GM20000 (cell line): ENCODE measurements at regions not wholly inside any gene's neighbourhood (a gene's known extent, or its start where the extent isn't known, plus 50 kb on each side); places are given as distances from the start of the nearest gene placed in this dataset.

Experiments
- DNase-seq: peaks from one replicate; pipeline ENCODE4 v3.0.0; 2012; ENCODE audit warnings: low spot score
- TF ChIP-seq, protein P1 (sequence below): IDR thresholded peaks from 2 replicates; pipeline ENCODE4 v1.5.1; 2012; ENCODE audit warnings: mild to moderate bottlenecking, control low read depth; ENCODE audit errors: extremely low read depth, missing control alignments

DNA sequence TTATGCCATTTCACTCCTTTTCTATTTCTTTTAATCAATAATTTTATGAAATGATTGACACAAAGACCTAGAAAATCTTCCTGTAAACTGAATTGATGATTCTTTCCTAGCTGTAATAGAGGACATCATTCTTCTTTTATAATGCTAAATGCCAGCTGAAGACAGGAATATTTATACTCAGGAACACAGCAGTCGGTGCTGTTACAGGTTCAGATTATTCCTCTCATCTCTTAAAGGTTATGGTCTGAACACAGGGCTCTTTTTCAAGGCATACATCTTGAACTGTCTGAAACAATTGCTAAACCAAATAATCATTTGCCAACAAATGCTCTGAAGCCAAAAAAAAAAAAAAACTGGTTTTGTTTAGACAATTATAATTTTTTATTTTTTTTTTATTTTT is 305.0 kb upstream of the MMADHC start:
- TF ChIP-seq, protein P1, sequence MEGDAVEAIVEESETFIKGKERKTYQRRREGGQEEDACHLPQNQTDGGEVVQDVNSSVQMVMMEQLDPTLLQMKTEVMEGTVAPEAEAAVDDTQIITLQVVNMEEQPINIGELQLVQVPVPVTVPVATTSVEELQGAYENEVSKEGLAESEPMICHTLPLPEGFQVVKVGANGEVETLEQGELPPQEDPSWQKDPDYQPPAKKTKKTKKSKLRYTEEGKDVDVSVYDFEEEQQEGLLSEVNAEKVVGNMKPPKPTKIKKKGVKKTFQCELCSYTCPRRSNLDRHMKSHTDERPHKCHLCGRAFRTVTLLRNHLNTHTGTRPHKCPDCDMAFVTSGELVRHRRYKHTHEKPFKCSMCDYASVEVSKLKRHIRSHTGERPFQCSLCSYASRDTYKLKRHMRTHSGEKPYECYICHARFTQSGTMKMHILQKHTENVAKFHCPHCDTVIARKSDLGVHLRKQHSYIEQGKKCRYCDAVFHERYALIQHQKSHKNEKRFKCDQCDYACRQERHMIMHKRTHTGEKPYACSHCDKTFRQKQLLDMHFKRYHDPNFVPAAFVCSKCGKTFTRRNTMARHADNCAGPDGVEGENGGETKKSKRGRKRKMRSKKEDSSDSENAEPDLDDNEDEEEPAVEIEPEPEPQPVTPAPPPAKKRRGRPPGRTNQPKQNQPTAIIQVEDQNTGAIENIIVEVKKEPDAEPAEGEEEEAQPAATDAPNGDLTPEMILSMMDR: no peak
- DNase-seq: no peak

DNA sequence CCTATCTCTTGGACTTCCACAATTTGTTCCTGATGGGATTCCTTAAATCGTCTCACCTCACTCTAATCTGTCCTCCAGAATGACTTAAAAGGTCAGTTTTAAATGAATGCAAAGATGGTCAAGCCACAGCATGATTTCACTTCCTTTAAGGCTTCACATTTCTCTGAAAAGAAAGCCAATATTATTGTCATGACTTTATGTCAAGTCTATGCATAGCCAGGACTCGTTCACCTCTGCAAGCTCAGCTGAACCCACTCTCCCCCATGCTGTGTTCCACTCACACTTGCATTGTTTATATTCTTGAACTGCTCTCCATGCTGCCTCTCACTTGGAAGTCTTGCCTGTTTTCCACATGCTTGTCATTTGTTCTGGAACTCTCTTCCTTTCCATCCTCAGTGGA is 298.4 kb upstream of the MMADHC start:
- TF ChIP-seq, protein P1: no peak
- no peak for DNase-seq

DNA sequence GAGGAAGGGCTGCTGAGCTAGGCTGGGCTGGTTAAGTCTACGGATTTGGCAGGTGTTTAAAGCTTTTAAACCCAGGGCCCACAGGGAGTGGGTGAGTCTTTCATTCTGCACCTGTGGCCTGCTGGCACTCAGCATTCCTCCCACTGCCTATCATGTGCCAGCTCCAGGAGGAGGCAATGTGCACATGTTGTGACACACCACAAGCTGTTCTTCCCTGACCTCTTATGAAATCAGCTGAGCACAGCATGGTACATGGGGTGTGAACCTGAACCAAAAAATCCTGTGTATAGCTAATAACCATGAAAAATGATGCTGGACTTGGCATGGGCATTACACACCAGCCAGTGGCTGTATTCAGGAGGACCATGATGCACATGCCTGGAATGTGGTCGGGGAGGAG is 297.9 kb upstream of the MMADHC start:
- DNase-seq: no peak
- TF ChIP-seq, protein P1: no peak

DNA sequence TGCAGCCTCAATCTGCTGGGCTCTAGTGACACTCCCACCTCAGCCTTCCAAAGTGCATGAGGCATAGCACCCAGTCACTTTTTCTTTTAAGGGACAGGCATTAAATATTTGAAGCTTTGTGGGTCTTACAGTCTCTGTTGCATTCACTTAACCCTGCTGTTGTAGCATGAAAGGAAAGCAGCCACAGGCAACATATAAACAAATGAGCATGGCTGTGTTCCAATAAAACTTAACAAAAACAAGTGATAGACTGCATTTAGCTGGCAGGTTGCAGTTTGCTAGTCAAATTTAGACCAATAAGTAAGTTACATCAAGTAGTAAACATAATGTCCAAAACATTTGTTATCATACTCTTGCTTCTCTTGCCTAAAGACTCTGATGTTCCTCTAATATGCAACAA is 297.3 kb upstream of the MMADHC start:
- DNase-seq: no peak
- TF ChIP-seq, protein P1: no peak

DNA sequence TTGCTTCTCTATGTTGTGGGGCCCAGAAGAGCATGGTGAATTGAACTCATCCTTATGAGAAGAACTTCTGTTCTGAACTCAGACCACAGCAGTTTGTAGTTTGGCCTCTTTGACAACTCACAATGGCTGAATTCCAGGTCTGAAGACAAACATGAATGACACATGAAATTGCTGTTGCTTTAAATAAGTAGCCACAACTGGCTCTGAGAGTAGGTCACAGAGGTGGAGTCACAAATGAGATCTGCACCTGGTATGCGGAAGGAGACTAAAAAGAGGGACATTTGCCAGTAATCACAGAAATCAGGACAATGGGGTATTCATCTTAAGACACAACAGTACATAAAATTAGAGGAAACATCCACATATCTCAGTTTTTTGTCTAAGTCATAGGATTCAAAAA is 290.3 kb upstream of the MMADHC start:
- DNase-seq: no peak
- TF ChIP-seq, protein P1: no peak

DNA sequence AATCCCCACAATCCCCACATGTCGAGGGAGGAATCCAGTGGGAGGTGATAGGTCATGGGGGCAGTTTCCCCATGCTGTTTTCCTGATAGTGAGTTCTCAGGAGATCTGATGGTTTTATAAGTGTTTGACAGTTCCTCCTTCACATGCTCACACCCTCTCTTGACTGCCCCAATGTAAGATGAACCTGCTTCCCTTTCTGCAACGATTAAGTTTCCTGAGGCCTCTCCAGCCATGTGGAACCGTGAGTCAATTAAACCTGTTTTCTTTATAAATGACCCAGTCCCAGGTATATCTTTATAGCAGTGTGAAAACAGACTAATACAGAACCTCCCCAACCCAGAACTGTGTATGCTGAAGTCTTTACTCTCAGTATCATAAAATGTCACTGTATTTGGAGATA is 289.5 kb upstream of the MMADHC start:
- TF ChIP-seq, protein P1: no peak
- DNase-seq: no peak

DNA sequence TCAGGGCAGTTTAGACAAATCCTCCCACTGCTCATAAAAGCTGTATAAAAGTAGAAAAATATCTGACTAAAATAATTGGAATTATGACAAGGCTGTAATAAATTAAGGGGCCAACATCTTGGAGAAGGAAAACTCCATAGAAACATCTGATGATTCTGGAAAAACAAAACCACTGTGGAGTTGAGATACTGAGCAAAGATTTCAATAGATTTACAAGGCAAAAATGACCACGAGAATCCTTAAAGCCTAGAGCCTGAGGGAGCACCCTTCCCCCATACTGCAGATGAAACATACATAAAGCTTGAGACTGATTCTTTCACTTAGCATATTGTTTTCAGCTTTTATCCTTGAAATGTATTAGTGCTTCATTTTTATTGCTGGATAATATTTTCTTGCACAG is 286.4 kb upstream of the MMADHC start:
- TF ChIP-seq, protein P1: no peak
- no peak for DNase-seq
